C4-2B (cell line): ENCODE measurements at regions not wholly inside any gene's neighbourhood (a gene's known extent, or its start where the extent isn't known, plus 50 kb on each side); places are given as distances from the start of the nearest gene placed in this dataset.

Source experiments
- H3K27ac ChIP-seq: fragments of 450-650 bp; 2 replicates; pipeline ENCODE4 v1.5.1; 2017
- CTCF ChIP-seq: fragments of 450-650 bp; conservative IDR thresholded peaks from 2 replicates; pipeline ENCODE4 v1.5.1; 2017; ENCODE audit warnings: mild to moderate bottlenecking
- ZFX ChIP-seq: fragments of 450-650 bp; IDR thresholded peaks from 2 replicates; pipeline ENCODE4 v1.6.1; 2017

- H3K27ac ChIP-seq, result no peak overlapping the region
- no peak for TF ChIP-seq CTCF
- no peak for TF ChIP-seq ZFX
Observed at GRCh38 chr17:72514321-72514861, 393.6 kb downstream of the SOX9 start.

GRCh38 chr17:72514891-72515290 lies 394.1 kb downstream of the SOX9 start:
- H3K27ac ChIP-seq, result no peak overlapping the region
- no peak for TF ChIP-seq CTCF

- no peak overlapping the region for H3K27ac ChIP-seq
- TF ChIP-seq CTCF, result no peak
- no peak for TF ChIP-seq ZFX
Observed at GRCh38 chr17:72515291-72516065, 394.7 kb downstream of the SOX9 start.

GRCh38 chr17:72516772-72517399 lies 396.1 kb downstream of the SOX9 start:
- H3K27ac ChIP-seq, result no peak overlapping the region
- TF ChIP-seq ZFX (no peak), CTCF (no peak)

- H3K27ac ChIP-seq, result no peak overlapping the region
Observed at GRCh38 chr17:72517413-72518158, 396.8 kb downstream of the SOX9 start.

GRCh38 chr17:72518159-72518732 lies 397.4 kb downstream of the SOX9 start:
- TF ChIP-seq CTCF (no peak), ZFX (no peak)
- peak overlapping the region; percentile 46 for H3K27ac ChIP-seq

More at GRCh38 chr17:72517413-72518158, 396.8 kb downstream of the SOX9 start:
- TF ChIP-seq CTCF, result no peak
- no peak for TF ChIP-seq ZFX
